SW480 (cell line): ENCODE measurements at regions not wholly inside any gene's neighbourhood (a gene's known extent, or its start where the extent isn't known, plus 50 kb on each side); places are given as distances from the start of the nearest gene placed in this dataset.
A peak's percentile ranks its signal among the peaks of the same experiment; 100 is the strongest.

Experiments
- DNase-seq: peaks from one replicate; pipeline ENCODE4 v3.0.0-alpha.2; 2016; ENCODE audit warnings: low spot score

DNA sequence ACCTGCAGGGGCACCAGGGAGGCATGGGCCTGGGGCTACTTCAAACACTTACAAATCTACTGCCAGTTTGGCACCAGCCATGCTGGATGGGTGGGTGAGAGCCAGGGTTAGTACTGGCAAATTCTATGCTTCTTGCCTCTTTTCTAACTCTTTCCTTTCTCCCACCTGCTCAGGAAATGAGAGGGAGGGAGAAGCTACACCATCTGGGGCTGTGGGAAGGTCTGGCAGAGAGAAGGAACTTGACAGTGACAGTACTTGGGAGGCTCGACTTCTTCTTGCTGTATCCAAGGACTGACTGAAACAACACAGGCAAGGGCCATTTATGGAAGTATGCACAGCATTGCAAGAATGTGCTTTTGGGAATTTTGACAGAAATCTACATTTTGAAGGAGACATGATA is 149.6 kb upstream of the DYRK2 start:
- no peak for DNase-seq

DNA sequence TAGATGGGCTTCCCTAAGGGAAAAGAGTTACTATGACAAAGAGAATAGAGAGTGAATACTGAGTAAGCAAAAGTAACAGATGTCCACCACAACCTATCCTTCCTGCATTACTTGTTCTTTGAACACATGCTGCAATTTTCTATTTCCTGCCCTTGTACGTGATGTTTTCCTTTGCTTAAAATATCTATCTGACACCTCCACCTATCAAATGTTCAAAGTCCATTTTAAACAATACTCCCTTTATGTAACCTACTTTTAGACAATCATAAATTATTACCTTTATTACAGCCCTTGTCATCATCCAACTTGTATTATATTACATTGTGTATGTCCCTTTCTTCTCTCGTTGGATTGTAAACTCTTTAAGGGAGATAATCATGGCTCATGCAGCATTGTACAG is 147.2 kb upstream of the DYRK2 start:
- DNase-seq: peak; percentile 93

DNA sequence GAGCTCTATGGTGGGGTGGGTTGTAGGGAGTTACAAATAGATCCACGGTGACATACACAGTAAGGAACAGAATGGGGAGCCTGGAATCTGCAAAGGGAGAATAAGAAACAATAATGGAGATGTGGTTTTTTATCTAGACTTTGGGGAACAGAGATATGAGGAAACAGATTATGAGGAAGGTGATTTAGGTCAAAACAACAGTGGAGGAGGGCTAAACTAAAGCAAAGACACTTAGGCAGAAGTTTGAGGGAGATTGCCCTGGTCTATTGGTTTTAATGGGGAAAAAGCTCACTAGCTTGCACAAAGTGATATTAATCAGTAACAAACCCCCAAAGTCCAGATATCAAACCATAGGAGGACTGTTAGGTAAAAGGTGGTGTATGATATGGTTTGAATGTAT is 144.5 kb upstream of the DYRK2 start:
- no peak for DNase-seq

DNA sequence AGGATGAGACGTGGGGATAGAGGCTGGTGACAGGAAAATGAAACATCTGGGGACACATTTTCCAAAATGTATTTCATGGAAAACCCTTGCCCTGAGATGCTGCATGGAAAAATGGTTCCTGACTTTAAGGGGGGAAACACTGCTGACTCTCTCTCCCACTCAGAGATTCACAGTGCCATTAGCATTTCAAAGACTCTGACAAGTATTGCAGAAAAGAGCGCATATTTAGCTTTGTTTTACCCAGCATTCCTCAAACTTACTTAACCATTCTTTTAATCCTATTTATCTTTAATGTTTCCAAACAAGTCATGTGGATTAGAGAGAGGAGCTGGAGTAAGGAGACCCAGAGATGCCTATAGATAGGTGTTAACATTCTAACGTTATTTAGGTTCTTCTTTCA is 141.8 kb upstream of the DYRK2 start:
- no peak for DNase-seq

DNA sequence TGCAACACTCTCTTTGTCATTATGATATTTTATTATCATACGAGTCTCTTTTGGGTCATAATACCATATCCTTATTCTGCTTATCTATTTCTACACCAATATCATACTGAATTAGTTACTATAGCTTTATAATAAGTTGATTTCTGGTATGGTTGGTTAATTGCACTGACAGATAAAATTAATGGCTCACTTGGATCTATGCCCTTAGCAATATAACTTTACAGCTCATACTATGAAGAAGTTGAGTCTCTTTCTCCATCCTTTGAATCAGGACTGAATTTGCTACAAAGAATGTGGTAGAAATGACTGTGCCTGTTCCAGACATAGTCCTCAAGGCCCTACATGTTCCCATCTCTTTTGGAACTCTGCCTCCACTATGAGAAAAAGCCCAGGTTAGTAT is 139.7 kb upstream of the DYRK2 start:
- DNase-seq: no peak

DNA sequence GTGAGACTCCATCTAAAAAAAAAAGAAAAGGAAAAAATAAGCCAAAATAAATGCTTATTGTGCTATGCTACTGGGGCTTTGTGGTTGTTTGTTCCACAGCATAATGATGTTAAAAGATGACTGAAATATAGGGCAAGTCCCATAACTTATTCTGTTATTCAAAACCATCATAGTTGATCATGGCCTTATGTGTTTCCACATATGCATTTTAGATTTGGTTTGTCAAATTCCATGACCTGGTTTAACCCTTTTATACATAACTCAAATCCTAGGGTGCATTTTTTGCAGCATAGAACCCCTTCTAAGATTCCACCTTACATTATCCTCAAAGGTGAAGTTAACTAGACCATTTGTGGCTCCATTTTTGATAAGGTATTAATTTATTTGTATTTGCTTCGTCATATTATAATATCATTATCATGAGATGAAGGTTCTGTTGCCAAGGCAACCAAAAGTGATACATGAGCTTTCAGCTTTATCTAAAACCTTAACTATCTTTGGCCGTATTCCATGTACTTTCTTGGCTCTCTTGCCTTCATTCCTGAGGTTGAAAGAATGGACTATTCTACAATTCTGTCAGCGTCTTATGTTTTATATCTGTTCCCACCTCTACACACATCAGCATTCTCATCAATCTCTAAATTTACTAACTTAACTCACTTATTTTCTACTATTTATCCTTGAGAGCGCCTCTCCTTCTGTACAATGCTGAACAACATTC is 138.7 kb upstream of the DYRK2 start:
- no peak for DNase-seq

DNA sequence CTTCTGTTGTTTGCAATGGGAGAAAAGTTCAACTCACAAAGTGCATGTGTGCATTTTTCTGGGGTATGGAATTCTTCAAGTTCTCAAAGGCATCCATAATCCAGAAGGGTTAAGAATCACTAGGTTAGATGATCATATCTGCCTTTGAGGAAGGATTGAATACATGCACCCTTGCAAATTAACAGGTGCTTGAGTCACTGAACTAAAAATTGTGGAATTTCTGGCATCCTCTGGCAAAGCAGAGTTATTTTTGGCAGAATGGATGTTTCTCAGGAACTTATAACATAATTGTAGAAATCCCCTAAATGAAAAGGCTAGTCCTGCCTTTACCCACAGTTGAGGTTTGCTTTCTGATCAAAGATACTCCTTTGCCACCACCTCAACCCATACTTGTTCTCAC is 136.5 kb upstream of the DYRK2 start:
- DNase-seq: no peak

DNA sequence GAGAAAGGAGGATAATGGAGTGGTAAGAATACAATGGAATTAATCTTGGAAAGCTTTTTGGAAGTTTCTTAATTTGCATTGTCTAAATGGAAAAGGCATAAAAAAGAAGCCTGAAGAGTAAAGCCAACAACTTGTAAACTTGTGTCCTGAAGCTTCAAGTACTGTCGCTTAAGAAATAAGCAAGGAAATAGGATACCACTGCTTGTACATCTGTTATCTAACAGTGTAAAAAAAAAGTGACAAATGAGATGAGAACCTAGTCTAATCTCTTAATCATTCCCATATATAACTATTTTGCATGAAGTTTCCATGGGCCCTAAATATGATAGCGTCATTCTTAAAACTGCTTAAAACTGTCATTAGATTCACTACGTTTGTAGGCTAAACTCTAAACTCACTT is 134.0 kb upstream of the DYRK2 start:
- DNase-seq: no peak

DNA sequence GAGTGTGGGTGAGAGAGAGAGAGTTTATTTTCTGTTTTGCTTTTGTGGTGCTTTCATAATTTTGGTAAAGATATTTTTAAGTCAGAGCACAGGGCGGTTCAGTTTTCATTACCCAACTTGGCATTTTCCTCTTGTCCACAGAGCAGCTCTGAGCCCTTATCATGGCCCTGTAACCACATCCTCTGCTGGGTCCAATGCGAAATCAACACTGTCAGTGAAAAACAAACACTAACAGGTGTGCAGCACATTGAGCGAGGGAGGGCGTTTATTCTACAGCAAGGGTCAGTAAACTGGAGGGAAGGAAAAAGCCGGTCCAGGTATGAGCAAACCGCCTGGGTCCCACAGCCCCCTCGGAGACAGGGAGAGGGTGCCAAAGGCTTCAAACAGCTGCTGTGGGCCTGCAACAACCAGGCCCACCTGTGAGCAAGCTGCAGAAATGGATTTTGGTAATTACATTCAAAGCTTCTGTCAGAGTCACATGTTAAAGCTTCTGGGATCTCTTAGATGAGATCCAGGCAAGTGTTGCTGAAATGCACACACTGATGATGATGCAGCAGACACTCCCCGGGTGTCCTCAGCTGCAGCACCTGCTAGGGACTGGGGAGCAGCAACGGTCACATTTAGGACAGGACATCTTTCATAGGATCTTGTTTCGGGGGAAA is 132.7 kb upstream of the DYRK2 start:
- peak; percentile 30 for DNase-seq

DNA sequence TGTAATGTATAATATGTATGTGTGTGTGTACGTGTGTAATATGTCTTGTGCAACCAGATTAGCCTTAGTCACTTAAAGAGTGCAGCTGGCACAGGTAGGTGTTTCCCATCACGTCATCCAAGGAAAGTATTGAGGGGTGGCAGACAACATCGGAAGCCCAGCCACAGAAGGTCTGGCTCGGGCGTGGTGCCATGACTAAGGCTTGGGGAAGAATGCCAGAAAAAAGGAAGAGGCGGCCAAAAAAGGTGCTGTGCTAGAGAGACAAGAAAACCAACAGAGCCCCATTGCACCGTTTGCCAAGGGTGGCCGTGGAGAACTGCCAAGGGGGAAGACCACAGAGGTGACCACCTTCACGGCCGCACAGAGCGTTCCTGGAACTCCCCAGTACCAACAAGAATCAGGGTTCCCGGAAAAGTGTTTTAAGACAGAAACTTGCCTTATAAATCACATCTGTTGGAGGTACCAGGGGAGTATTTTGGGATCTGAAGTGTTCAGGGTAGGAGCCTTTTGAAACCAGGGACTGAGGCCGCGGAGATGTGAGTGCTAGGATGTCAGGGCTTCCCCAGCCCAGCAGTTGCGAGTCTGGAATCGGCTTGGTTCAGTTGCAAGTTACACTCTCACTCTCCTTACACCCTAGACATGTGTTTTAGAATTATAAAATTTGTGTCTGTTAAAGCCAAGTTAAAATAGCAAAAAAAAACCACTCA is 131.2 kb upstream of the DYRK2 start:
- peak; percentile 23 for DNase-seq

DNA sequence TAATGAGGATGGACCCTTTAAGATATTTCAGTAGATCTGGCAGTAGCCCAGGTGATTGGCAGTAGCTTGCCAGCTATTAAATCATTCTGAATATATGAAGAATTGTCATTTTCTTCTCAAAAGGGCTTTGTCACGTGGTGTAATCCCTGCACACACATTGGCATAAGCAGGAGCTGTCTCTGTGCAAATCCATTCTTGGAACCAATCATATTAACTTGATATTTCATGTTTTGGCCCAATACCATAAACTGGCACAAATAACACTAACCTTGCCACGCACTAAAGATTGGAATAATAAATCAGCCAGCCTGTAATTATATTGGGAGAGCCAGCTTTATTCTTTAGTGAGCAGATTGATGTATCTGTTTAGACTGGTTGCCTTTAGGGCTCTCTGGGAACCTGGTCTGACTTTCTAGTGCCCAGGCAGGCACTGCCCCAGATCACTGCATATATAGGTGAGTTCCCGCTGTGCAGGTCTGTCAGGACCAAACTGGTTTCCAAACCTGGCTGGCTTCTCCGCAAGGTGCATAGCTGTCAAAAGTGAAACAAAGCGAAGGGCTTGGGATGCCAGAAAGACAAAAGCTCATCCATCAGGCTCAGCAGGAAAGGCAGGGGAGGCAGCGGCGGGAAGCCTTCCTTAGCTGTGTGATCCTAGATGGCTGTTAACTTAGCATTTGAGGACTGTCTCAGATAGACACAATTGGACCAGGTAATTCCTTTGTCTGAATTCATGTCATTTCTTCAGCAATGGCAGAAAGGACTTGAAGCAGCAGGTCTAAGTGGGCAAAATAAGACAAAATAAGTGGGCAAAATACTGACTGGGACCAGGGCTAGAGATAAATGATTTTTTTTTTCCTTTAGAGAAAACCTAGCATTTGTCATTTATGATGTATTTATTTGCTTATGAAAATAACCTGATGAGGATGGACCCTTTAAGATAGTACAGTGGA is 128.8 kb upstream of the DYRK2 start:
- DNase-seq: no peak

DNA sequence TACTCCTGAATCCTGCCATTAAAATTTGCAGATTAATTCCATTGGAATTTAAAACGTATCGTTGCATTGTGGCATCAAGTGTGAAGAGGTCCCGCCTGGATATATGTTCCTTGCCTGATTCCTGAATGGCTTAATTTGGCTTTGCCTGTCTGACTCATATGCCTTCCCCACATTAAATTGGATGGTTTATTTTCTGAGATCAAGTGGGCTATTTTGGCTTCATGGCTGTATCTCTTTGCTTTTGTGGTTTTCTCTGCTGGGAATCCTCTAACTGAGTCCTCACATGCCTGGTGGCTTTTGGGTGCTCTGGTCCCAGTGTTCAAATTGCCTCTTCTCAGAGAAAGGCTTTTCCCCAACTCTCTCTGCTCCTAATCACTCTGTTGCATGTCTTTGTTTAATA is 127.9 kb upstream of the DYRK2 start:
- no peak for DNase-seq

DNA sequence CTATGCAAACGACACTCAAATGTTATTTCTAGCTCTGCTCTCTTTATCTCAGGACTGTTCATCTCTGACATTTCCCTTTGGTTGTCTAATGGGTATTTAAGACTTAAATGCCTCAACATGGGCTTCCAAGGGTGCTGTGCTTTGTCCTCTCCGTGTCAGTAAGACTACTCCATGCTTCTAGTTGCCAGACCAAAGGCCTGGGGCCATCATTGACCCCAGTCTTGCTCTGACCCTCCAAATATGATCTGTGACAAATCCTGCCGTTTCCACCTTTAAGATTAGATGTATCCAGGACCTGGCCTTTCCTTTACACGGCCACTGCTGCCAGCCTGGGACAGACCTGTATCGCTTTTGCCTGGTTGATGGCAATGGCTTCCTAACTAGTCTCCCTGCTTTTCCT is 126.3 kb upstream of the DYRK2 start:
- no peak for DNase-seq

DNA sequence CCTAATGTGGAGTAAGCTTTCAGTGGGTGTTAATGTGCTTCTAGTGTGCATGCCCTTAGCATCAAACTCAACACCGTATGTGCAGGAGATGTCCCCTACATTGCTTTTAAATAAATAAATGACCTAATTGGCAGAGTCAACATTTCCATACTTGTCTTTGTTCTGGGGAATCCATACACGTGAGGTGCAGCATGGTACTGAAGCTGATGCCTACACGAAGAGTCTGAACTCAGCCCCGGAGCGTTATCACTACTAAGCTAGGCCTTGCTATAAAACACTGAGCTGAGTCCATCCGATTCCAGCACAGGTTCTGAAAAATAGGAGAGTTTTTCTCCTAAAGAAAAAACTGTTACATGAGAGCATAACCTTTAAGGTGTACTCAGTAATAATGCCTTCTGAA is 125.0 kb upstream of the DYRK2 start:
- DNase-seq: no peak

DNA sequence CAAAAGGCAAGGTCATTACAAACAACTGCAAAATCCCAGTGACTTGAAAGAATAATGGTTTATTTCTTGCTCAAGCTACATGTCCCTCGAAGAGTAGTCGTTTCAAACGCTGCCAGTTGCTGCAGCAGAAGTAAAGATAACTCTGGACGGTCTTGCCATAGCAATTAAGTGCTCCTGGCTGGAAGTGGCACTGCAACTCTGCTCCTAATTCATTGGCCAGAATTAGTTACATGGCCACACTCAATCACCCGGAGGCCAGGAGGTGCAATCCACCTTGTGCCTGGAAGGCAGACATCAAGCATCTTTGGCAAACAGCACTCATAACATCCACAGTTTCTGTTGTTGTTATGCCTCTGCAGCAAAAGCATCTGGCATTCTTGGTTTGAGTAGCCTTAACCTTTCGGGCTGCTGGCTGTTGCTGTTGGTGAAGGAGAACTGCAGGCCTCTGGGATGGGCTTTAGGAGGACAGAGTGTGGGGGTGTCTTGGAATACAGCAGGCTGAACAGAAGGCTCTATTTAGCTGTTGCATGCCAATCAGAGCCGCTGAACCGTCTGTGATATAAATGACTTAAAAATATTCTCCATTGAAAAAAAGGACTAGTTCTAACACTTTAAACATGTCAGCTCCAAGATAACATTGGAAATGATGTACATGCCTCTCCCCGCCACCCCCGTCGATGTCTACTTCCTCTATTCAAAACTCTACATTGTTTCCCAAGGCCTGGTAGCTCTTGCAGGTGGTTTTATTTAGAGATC is 123.5 kb upstream of the DYRK2 start:
- DNase-seq: no peak

DNA sequence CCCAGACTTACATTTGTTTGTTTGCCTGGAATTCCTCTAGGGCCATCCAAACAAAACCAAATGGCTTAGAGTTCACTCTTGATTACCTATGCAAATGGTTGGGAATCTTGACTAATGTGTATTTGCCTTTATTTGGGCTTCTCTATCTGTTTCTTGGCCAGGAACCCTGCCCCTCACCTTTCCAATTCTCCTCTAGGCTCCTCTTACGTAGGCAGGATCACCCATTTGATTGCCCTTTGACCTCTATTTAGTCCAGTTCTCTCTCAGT is 123.0 kb upstream of the DYRK2 start:
- no peak for DNase-seq

DNA sequence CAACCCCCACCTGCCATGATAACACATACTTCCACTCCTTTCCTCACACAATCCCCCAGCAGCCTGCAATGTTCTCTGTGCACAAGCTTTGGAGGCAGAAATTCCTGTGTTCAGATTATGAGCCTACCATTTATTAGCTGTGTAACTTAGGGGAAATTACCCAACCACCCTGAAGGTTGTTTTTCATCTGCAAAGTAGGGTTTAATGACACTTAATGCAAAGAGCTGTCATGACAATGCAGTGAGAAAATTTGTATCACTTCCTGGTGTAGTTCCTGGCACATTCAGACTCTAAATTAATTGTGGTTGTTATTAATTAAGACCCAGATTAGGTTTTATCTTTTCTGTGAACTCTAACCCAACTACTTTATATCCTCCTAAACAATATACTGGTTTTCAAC is 122.4 kb upstream of the DYRK2 start:
- no peak for DNase-seq

DNA sequence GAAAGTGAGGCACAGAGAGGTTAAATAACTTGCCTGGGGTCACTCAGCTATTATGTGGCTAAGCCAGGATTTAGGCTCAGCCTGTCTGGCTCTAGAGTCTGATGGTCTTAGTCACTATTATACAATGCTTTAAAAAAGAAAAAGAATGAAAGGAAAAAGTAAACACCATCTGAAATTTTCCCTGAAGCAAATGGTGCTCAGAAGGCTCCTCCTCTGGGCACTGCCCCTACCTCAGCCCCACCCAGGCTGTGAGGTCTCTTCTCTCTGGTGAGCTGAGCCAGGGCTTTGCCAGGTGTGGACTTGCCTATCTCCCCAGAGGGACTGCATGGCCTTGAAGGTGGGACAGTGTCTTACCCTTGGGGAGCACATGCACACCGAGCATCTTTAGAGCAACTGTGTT is 117.5 kb upstream of the DYRK2 start:
- no peak for DNase-seq

DNA sequence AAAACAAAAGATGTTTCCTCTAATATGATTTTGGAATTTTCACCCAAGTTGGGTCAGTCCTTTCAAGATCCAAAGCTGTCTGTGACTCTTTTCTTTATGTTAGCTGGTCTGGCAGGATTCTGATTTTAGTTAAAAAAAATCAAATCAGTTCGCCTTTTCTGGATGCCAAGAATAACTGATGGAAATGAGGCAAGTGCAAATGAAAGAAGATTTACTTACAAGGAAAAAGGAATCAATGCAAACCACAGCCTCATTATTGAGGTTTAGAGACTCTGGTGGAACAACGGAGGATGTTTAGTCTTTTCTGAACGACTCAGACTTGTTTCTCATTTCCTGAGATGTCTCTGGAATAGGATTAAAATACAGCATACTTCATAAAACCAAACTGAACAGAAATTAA is 117.0 kb upstream of the DYRK2 start:
- no peak for DNase-seq

DNA sequence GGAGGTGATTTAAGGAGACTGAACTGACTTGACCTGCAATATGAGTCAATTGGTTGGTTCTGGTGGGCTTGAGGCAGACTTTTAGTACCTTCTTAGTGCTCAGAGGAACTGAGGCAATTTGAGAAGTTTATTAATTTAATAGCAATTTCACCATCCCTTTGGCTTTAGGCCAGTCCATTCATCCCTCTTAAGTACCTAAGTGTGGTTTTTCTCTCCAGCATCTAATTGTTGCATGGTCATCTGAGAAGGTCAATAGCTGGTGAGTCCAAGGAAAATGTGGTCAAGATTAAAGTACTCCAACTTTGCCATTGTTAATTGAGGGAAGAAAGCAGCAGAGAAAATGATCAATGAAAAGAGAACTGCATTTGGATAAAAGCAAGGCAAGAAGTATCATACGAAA is 115.4 kb upstream of the DYRK2 start:
- DNase-seq: no peak

DNA sequence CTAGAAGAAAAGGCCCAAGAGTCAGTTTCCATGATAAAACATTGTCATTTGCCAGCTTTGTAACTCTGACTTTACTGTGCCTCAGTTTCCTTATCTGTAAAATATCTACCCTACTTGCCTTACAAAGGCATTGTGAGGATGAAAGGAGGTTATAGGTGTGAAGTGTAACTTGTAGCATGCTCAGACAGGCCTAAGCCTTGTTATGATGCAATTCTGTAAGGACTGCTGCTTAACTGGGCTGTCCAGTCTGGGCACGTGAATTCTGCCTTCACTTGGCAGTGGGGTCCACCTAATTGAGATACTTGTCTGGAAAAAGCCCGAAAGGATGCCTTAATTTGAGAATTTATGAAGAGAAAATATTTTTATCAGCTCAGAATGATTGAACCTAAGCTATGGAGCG is 114.5 kb upstream of the DYRK2 start:
- no peak for DNase-seq

DNA sequence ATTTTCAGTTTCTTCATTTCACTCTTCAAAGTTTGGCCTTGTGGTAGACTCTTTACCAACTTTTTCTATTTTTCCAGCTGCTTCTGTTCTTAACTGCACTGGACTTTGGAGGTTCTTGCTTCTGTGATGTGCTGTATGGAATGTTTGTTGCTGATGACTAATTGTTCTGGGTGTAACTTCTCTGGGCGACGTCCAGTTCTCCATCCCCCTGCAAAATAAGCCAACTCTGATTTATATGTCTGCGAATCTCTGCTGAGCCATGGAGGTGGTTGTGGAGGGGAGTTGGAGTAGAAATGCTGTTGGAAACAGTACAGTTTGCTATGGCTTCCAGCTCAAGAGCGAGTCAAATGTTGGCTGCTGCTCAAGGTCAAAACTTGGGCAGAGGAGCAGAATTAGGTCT is 113.9 kb upstream of the DYRK2 start:
- DNase-seq: no peak
